GM12873 (cell line): ENCODE measurements at regions not wholly inside any gene's neighbourhood (a gene's known extent, or its start where the extent isn't known, plus 50 kb on each side); places are given as distances from the start of the nearest gene placed in this dataset.

ENCODE experiments used
- TF ChIP-seq, protein P1 (sequence below): IDR thresholded peaks from 2 replicates; pipeline ENCODE4 v1.5.1; 2012; ENCODE audit warnings: low read depth, mild to moderate bottlenecking, moderate library complexity, low read length, control low read depth; ENCODE audit not compliant: insufficient read depth; ENCODE audit errors: missing control alignments

DNA sequence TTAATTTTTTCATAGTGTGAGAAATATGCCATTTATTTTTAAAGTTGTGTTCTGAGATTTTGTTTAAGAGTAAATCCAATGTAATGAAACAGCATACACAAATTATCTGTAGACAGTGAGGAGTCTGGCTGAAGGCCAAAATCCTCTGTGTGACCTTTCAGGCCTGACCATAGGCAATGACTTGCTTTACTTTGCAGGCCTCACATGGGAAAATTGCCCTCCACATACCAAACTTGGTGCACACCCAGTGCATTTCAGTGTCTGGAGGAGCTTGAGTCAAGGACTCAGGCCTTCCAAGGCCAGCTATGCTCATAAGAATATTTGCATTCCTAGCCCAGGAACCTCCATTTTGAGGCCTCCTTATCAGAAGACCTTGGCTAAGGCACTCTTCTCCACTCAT lies 430.1 kb downstream of the GABRG1 start:
- TF ChIP-seq, protein P1, sequence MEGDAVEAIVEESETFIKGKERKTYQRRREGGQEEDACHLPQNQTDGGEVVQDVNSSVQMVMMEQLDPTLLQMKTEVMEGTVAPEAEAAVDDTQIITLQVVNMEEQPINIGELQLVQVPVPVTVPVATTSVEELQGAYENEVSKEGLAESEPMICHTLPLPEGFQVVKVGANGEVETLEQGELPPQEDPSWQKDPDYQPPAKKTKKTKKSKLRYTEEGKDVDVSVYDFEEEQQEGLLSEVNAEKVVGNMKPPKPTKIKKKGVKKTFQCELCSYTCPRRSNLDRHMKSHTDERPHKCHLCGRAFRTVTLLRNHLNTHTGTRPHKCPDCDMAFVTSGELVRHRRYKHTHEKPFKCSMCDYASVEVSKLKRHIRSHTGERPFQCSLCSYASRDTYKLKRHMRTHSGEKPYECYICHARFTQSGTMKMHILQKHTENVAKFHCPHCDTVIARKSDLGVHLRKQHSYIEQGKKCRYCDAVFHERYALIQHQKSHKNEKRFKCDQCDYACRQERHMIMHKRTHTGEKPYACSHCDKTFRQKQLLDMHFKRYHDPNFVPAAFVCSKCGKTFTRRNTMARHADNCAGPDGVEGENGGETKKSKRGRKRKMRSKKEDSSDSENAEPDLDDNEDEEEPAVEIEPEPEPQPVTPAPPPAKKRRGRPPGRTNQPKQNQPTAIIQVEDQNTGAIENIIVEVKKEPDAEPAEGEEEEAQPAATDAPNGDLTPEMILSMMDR: no peak

DNA sequence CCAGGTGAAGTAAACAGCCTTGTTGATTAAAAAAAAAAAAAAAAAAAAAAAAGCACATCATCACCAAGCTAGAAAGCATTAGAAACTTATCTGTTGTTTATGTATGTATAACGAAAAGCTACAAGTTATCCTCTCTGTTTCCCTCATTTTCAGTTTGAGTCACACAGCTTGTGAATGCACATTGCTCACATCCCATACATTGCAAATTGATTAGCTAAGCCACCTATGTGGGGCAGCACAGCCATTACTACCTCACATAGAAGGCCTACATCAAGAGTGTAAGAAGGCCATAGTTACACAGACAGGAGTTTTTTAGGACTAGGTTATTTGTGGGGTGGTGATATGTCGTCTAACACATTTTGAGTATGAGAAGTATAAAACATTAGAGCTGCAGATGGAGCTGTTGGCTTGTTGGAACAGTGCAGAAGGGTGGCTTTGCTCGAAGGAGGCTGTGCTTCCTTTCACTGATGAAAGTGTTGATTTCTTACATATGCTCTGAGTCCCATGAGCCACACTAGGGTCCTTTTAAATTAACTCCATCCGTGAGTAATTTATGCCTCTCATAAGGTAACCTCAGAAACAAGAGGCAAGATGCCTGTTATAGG lies 431.6 kb downstream of the GABRG1 start:
- TF ChIP-seq, protein P1: no peak

DNA sequence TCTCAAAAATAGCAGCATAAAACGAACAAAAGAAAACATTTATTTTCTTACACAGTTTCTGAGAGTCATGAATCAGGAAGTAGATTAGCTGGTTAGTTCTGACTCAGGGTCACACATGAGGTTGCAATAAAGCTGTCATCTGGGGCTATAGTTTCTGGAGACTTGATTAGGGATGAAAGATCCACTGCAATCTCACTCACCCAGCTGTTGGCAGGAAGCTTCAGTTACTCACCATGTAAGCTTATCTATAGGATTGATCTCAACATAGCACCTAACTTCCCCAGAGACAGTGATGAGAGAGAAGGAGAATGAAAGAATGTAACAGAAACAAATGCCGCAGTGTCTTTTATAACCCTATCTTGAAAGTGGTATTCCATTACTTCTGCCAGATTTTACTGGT lies 435.5 kb downstream of the GABRG1 start:
- TF ChIP-seq, protein P1: no peak

DNA sequence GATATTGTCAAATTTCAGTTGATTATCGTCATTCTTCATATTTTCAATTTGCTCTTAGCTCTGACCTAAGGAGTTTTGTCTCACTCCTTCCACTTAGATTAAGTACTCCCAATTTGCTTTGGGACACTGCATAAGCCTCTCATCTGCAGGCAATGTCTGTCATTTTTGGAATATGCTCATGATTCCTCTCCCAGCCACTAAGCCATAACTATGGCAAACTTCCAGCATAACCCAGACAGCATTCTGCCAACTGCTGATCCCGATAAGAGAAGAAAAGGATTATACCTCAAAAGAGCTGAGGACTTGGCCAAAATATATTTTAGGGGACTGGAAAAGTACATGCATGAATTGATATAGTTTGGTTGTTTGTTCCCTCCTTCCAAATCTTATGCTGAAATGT lies 444.4 kb downstream of the GABRG1 start:
- TF ChIP-seq, protein P1: no peak

DNA sequence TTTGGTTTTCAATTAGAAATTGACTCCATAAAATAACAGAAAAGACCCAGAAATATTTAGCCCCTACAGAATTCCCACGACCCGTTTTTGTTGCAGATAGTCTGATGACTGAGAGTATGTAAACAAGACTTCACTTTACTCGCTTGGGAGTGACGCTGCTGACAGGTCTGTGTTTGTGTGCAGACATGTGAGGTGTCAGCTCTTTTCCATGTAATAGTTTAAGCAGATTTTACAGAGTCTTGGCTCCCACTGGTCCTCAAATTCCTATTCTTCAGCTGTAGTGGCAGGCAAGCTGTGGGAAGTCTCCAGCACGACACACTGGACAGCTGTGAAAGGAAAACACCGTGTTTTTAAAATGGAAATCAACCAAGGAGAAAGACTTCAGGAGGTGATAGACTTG lies 455.7 kb downstream of the GABRG1 start:
- TF ChIP-seq, protein P1: no peak

DNA sequence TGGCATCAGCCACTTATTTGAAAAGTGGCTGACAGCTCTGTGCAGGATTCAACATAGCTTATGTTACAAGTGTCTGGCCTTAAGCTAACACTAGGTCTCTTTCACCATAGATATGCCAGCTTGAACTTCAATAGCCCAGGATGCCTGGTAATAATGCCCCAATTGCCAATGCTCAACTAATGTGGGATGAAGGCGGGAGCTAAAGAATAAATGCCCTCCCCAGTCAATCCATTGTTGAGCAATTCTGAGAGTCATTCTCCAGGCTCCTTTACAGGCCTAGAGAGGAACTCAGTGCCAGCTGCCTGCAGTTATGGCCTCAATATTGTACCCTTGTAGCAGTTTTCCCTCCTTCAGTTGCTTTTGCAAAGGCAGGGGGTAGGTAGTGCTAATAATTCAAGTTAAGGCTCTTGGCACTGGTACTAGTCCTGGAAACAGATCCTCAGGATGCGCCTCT lies 460.2 kb downstream of the GABRG1 start:
- TF ChIP-seq, protein P1: no peak

DNA sequence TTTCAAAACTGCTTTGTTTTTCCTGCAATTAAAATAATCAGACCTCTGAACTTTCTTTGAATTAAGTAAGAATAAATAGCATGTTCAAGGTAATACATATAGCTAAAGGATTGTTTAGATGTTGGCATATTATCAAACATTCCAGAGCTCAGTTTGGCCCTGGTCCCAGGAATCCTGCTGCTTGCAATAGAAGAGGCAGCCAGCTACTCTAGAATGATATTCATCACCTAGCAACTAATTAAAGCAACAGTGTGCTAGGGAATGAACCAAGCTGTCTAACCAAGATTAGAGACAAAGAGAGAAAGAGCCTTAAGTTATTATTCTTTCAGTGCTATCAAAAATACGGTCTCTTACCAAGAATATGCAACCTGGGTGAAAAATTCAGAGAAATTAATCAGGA lies 460.9 kb downstream of the GABRG1 start:
- TF ChIP-seq, protein P1: no peak
